ENCODE measurements at regions not wholly inside any gene's neighbourhood (a gene's known extent, or its start where the extent isn't known, plus 50 kb on each side); places are given as distances from the start of the nearest gene placed in this dataset.

- DNase-seq (no peak), ATAC-seq (ENCODE audit: low read depth) (no peak)
- intact Hi-C loops (cut with micrococcal nuclease), result no loop called here
- POLR2A ChIA-PET, result no interaction called here
- TF ChIP-seq CTCF (IDR thresholded peaks at IDR 0.05), result no peak
- CTCF ChIA-PET, result no interaction called here
- H3K27me3 Mint-ChIP-seq, result no peaks in the 10 kb centered on the region
- no peak overlapping the region for H3K27ac Mint-ChIP-seq
- no peak overlapping the region for H3K4me3 Mint-ChIP-seq
- no peaks in the 10 kb centered on the region for H3K9me3 Mint-ChIP-seq
- no peaks in the 10 kb centered on the region for H3K36me3 Mint-ChIP-seq (ENCODE audit: low read depth)
- H3K4me1 Mint-ChIP-seq, result no peaks in the 10 kb centered on the region
Measured at GRCh38 chr3:117308756-117309155, 599.2 kb downstream of the TUSC7 start.

GRCh38 chr3:117310536-117310935 lies 601.0 kb downstream of the TUSC7 start:
- CTCF ChIA-PET, result no interaction called here
- H3K27ac Mint-ChIP-seq, result no peak overlapping the region
- no peaks in the 10 kb centered on the region for H3K36me3 Mint-ChIP-seq (ENCODE audit: low read depth)
- DNase-seq (no peak), ATAC-seq (ENCODE audit: low read depth) (no peak)
- no peak for TF ChIP-seq CTCF (IDR thresholded peaks at IDR 0.05)
- H3K27me3 Mint-ChIP-seq, result no peaks in the 10 kb centered on the region
- H3K4me3 Mint-ChIP-seq, result no peak overlapping the region
- no peaks in the 10 kb centered on the region for H3K9me3 Mint-ChIP-seq
- intact Hi-C loops (cut with micrococcal nuclease), result no loop called here
- no peaks in the 10 kb centered on the region for H3K4me1 Mint-ChIP-seq
- POLR2A ChIA-PET, result no interaction called here

- Mint-ChIP-seq H3K27ac (no peak overlapping the region), H3K4me3 (no peak overlapping the region), H3K4me1 (no peaks in the 10 kb centered on the region), H3K27me3 (no peaks in the 10 kb centered on the region), H3K9me3 (peaks cover 2% of the 10 kb centered on the region), H3K36me3 (ENCODE audit: low read depth) (no peaks in the 10 kb centered on the region)
- TF ChIP-seq CTCF (IDR thresholded peaks at IDR 0.05), result no peak
- DNase-seq, result no peak
- ChIA-PET CTCF (no interaction called here), POLR2A (no interaction called here)
- intact Hi-C loops (cut with micrococcal nuclease), result no loop called here
- no peak for ATAC-seq (ENCODE audit: low read depth)
Measured at GRCh38 chr3:117314441-117315150, 605.0 kb downstream of the TUSC7 start.

GRCh38 chr3:117322866-117323265 lies 613.3 kb downstream of the TUSC7 start:
- intact Hi-C loops (cut with micrococcal nuclease), result no loop called here
- no peak overlapping the region for H3K27ac Mint-ChIP-seq
- H3K27me3 Mint-ChIP-seq, result no peaks in the 10 kb centered on the region
- H3K36me3 Mint-ChIP-seq (ENCODE audit: low read depth), result no peaks in the 10 kb centered on the region
- ChIA-PET CTCF (no interaction called here), POLR2A (no interaction called here)
- no peaks in the 10 kb centered on the region for H3K4me1 Mint-ChIP-seq
- no peak for TF ChIP-seq CTCF (IDR thresholded peaks at IDR 0.05)
- no peak overlapping the region for H3K4me3 Mint-ChIP-seq
- peaks cover 9% of the 10 kb centered on the region for H3K9me3 Mint-ChIP-seq
- ATAC-seq (ENCODE audit: low read depth) (no peak), DNase-seq (no peak)

- Mint-ChIP-seq H3K36me3 (ENCODE audit: low read depth) (no peaks in the 10 kb centered on the region), H3K27me3 (no peaks in the 10 kb centered on the region), H3K4me1 (no peaks in the 10 kb centered on the region), H3K4me3 (no peak overlapping the region), H3K9me3 (no peaks in the 10 kb centered on the region), H3K27ac (no peak overlapping the region)
- DNase-seq, result no peak
- CTCF ChIA-PET, result no interaction called here
- no peak for ATAC-seq (ENCODE audit: low read depth)
- TF ChIP-seq CTCF (IDR thresholded peaks at IDR 0.05), result no peak
- intact Hi-C loops (cut with micrococcal nuclease), result no loop called here
- POLR2A ChIA-PET, result no interaction called here
Measured at GRCh38 chr3:117346901-117347300, 637.3 kb downstream of the TUSC7 start.
